Amniotic epithelial cell (primary cell): ENCODE measurements at regions not wholly inside any gene's neighbourhood (a gene's known extent, or its start where the extent isn't known, plus 50 kb on each side); places are given as distances from the start of the nearest gene placed in this dataset.
"Not testable (repeated sequence)": the region's sequence is repeated elsewhere in the genome, so short reads cannot be mapped to it uniquely, and the experiment has no call there.

Experiments
- DNase-seq: peaks from one replicate; pipeline ENCODE4 v3.0.0-alpha.2; 2010; ENCODE audit warnings: low read depth

DNA sequence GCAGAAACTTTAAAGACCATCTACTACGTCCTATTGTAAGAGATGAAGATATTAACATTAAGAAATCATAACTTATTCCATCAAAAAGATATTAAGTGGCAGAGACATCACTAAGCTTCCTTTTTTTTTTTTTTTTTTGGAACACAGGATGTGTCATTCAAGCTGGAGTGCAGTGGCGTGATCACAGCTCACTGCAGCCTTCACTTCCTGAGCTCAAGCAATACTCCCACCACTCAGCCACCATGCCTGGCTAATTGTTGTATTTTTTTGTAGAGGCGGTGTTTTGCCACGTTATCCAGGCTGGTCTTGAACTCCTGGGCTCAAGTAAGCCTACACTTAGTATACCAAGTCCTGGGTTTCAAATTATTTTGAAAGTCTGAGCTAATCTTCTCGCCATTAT is 169.7 kb upstream of the KCTD7 start:
- not testable (repeated sequence) for DNase-seq

GRCh38 chr7:66459783-66460413 is 168.8 kb upstream of the KCTD7 start:
- not testable (repeated sequence) for DNase-seq

GRCh38 chr7:66460921-66461361 is 167.7 kb upstream of the KCTD7 start:
- no peak for DNase-seq

- DNase-seq: not testable (repeated sequence)
These were observed 167.3 kb upstream of the KCTD7 start for GRCh38 chr7:66461397-66461796.

DNA sequence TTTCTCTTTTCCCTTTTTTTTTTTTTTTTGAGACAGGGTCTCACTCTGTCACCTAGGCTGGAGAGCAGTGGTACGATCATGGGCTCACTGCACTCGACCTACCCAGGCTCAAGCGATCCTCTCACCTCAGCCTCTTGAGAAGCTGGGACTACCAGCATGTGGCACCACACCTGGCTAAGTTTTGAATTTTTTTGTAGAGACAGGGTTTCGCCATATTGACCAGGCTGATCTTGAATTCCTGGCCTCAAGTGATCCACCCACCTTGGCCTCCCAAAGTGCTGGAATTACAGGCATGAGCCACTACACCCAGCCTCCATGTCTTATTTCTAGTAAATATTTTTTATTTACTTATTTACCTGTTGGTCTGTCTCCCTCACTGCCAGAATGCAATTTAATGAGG is 165.8 kb upstream of the KCTD7 start:
- DNase-seq: not testable (repeated sequence)

DNA sequence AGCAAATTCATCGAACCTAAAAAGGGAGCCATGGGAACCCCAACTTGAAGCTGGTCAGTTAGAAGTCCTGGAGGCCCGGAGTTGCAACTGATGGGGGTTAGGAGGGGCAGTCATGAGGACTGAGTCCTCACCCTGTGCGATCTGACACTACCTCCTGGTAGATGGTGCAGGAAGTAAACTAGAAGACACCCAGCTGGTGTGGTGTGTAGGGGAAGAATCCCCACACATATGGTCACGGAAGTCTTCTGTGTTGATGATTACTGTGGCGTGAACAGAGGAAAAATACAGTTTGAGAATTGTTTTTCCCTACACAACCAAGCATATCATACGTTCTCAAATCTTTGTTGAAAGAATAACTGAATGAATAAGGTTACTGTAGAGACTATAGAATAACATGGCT is 164.6 kb upstream of the KCTD7 start:
- no peak for DNase-seq

DNA sequence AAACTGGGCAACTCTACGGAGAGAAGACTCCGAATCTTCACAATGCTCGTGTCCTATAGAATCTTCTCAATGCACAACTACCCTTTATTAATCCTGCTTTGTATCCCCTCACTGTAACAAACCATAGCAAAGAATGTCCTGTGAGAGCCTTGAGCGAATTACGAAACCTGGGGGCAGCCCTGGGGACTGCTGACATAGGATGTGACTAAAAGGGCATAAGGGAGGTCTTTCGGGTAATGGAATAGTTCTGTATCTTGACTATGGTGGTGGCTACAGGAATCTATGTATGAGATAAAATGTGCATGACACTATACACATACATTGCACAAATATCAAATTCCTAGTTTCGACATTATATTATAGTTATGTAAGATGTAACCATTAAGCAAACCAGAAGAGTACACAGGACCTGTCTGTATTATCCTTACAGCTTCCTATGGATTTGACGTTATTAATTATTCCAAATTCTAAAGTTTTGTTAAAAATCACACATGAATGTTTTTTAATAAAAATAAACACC is 162.5 kb upstream of the KCTD7 start:
- DNase-seq: no peak

GRCh38 chr7:66467887-66468286 is 160.8 kb upstream of the KCTD7 start:
- DNase-seq: no peak

DNA sequence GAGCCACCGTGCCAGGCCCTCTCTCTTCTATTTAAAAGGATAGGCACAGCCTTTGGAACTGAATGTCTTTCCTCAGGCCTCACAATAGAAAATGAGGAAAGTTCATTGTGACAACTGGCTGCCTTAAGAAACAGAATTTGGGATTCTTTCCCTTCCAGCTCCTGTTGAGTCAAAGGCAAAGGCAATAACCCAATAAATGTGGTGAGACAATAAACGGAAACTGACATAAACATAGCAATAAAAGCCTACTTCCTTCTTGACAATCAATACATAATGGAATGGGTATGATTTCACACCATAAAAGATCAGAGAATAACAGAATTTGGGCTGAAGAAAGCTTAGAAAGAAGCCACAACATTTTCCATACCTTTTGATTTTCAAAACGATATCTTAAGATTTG is 155.6 kb upstream of the KCTD7 start:
- not testable (repeated sequence) for DNase-seq

DNA sequence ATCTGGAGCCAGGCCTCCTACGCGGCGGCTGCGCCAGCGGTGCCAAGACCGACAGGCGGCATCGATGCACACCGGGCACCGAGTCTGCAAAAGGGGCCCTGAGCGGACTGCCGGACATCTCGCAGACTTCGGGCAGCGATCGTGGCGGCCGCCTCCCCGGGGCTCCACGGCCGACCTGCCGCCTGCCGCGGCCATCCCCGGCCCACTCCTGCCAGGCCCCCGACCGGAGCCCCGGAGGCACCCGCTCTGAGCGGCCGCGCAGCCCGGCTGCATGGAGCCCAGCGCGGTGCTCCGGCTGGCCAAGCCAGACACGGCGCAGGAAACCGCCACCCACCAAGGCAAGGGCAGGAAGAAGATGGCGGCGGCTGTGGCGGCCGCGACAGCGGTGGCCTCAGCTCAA is 154.2 kb upstream of the KCTD7 start:
- no peak for DNase-seq

GRCh38 chr7:66476056-66476455 is 152.6 kb upstream of the KCTD7 start:
- not testable (repeated sequence) for DNase-seq

DNA sequence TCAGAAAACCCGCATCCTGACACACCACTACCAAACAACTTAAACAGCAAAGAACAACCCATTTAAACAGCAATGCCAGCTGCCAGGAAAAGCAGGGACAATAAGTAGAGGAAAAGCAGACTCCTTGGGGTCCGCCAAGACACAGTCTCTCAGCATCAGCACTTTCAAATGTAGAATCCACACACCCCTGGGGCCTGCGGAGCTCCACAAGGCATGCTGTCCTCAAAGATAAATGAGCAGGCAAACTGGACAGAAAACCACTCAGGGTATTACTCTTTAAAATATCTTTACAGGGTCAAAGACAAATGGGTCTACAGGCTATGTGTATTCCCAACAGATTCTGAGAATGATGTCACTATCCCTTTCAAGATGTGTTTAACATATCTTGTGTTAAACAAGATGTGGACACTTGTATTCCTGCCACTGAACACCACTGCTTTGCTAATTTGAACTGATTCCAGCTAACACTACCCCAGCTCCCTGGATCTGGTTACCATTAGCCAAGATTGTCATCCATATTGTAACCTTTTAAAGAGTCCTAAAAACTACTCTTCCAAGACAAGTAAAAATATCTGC is 150.8 kb upstream of the KCTD7 start:
- not testable (repeated sequence) for DNase-seq

GRCh38 chr7:66481229-66481628 is 147.5 kb upstream of the KCTD7 start:
- DNase-seq: not testable (repeated sequence)

- not testable (repeated sequence) for DNase-seq
These were observed 139.6 kb upstream of the KCTD7 start for GRCh38 chr7:66489065-66489464.

DNA sequence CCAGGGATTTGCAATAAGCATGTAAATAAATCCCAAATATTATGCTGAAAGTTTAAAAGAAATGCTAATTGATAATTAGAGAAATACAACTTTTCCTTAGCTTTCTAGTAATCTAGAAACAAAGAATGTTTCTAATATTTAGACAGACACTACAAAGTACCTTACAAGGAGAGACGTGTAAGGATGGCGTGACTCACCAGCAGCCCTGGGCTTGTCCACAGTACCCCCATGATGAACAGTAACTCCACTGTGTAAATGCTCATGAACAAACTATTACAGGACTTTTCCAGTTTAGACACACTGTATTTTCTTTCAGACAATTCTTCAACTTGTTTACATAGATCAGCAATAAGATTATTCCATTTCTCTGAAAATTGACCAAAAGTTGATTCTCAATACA is 138.9 kb upstream of the KCTD7 start:
- peak; percentile 24 for DNase-seq

DNA sequence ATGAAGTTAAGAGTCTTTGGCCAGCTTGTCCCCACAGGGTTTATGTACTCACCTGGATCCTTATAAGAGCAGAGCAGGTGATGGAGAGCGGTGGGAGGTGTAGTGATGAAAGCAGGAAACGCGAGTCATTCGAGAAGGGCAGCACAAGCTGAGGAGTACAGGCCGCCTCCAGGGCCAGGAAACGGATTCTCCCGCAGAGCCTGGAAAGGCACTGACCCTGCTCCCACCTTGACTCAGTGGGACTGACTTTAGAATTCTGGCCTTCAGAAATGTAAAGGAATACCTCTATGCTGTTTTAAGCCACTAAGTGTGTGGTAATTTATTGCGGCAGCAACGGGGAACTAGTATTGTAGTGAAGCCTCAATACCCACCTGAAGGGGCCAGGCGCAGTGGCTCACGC is 137.7 kb upstream of the KCTD7 start:
- DNase-seq: not testable (repeated sequence)

- DNase-seq: not testable (repeated sequence)
These were observed 136.3 kb upstream of the KCTD7 start for GRCh38 chr7:66492405-66492804.

DNA sequence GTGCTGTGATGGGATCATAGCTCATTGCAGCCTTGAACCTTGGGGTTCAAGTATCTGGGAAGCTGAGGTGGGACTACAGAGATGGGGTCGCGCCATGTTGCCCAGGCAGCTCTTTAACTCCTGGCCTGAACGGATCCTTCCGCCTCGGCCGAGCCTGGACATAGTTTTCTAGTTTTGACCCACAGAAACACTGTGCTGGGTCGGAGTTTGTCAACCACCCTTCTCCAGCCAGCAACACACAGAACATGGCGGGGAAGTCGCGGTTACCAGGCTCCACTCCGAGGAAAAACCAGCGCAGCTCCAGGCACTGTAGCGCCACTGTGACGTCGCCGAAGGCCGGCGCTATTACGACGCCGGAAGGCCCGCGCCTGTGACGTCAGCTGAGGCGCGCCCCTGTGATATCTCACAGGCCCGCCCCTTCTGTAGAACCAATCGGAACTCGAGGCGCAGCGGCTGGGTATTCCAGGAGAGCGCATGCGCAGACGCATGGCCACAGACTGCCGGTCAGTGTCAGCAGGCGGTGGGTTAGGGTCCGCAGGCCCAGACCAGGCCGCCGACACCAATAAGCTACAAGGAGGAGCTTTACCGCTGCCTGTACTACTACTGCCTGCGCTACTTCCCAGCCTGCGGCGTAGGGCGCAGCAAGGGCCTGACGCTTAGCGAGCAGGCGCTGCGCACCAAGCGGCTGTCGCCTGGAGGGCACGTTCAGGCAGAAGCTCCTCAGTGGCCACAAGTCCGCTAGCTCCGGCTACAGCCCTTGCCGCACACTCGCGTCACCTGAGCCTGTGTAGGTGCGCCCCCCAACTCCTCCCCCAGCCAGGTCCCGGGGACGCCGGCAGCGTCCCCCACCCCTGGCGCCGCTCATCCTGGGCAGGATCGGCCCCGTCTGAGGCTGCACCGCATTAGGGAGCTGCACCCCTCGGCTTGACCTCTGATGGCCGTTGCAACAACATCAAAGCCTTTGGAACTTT is 135.2 kb upstream of the KCTD7 start:
- DNase-seq: peak; percentile 96

DNA sequence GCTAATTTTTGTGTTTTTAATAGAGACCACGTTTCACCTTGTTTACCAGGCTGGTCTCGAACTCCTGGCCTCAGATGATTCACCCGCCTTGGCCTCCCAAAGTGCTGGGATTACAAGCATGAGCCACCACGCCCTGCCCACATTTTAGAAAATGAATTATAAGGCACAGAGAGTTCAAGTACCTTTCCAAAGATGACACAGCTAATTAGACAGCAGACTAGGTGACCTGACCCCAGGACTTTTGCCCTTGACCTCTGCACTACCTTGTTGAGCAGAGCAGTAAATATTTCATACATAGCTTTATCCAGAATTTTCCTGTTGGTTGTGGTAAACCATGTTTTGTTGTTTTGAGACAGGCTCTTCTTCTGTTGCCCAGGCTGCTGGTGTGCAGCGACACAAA is 131.3 kb upstream of the KCTD7 start:
- no peak for DNase-seq

DNA sequence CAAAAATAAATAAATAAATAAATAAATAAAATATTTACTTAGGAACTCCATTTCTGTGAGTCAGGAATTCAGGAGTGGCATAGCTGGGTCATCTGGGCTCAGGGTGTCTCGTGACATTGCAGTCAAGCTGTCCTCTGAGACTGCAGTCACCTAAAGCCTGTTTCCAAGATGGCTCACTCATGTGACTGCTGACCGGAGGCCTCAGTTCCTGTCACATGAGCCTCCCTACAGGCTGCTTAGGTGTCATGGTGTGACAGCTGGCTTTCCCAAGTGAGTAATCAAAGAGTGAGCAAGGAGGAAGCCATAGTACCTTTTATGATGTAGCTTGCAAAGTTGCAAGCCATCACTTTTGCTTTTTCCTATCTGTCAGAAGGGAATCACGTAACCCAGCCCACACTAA is 128.6 kb upstream of the KCTD7 start:
- no peak for DNase-seq

DNA sequence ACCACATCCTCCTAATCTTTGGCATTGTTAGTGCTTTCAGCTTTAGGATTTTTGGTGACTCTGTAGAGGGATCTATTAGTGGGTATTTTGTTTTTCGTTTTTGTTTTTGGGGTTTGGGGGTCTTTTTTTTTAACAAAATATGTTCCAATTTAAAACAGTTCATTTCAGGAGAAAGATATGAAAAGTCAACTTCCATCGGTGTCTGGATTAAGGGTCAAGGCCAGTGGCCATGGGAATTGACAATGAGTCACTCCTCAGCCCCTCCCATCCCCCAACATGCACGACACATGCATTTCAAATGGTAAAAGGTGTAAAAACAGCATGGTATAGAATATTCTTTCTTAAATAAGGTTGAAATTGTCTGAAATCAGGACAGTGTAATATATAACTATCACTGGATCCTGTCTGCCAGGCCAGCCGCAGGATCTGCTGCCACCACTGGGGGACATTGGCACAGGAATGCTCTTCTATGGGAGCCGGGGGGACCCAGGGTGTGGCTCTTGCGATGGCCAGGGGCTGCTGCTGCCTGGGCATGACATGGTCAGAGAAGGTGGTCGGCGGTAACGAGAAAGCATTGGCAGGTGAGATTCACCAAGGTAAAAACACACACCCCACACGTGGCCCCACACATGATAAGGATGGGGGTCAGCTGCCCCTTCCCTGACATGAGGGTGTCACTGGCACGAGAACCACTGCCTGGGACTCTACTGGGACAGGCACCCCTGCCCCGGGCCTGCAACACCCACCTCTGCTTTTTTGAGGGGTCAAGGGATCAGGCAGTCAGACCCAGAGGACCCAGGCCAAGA is 126.2 kb upstream of the KCTD7 start:
- DNase-seq: no peak

GRCh38 chr7:66503036-66503370 is 125.7 kb upstream of the KCTD7 start:
- no peak for DNase-seq
